ENCODE measurements at regions not wholly inside any gene's neighbourhood (a gene's known extent, or its start where the extent isn't known, plus 50 kb on each side); places are given as distances from the start of the nearest gene placed in this dataset.

- Mint-ChIP-seq H3K27me3 (ENCODE audit: low read depth in 2 of 2) (peaks cover 9 to 22% of the 10 kb centered on the region in 2 donors), H3K4me3 (no peak overlapping the region), H3K27ac (no peak overlapping the region), H3K36me3 (no peaks in the 10 kb centered on the region), H3K4me1 (no peaks in the 10 kb centered on the region), H3K9me3 (no peaks in the 10 kb centered on the region)
- H3K9me3 ChIP-seq (ENCODE audit: control insufficient read depth, insufficient read depth, low read length), result no peaks in the 10 kb centered on the region
- WGBS (ENCODE audit: insufficient coverage), result 79% methylated on average over 4 of the region's 4 CpGs
- intact Hi-C loops (cut with micrococcal nuclease), result no loop called here
- no peak overlapping the region for H3K27ac ChIP-seq (ENCODE audit: low read length)
- no peak overlapping the region for H3K4me3 ChIP-seq (ENCODE audit: low read length)
- DNase-seq (no peak), ATAC-seq (no peak)
- H3K36me3 ChIP-seq (ENCODE audit: control insufficient read depth, insufficient read depth, low read length), result no peaks in the 10 kb centered on the region
- no peaks in the 10 kb centered on the region for H3K27me3 ChIP-seq (ENCODE audit: control insufficient read depth, insufficient read depth, low read length)
- TF ChIP-seq, protein P1, sequence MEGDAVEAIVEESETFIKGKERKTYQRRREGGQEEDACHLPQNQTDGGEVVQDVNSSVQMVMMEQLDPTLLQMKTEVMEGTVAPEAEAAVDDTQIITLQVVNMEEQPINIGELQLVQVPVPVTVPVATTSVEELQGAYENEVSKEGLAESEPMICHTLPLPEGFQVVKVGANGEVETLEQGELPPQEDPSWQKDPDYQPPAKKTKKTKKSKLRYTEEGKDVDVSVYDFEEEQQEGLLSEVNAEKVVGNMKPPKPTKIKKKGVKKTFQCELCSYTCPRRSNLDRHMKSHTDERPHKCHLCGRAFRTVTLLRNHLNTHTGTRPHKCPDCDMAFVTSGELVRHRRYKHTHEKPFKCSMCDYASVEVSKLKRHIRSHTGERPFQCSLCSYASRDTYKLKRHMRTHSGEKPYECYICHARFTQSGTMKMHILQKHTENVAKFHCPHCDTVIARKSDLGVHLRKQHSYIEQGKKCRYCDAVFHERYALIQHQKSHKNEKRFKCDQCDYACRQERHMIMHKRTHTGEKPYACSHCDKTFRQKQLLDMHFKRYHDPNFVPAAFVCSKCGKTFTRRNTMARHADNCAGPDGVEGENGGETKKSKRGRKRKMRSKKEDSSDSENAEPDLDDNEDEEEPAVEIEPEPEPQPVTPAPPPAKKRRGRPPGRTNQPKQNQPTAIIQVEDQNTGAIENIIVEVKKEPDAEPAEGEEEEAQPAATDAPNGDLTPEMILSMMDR (IDR thresholded peaks at IDR 0.05), result no peak
- no peaks in the 10 kb centered on the region for H3K4me1 ChIP-seq (ENCODE audit: control insufficient read depth, insufficient read depth, low read length)
Observed at GRCh38 chr6:169074526-169074925, 179.1 kb downstream of the THBS2 start.

DNA sequence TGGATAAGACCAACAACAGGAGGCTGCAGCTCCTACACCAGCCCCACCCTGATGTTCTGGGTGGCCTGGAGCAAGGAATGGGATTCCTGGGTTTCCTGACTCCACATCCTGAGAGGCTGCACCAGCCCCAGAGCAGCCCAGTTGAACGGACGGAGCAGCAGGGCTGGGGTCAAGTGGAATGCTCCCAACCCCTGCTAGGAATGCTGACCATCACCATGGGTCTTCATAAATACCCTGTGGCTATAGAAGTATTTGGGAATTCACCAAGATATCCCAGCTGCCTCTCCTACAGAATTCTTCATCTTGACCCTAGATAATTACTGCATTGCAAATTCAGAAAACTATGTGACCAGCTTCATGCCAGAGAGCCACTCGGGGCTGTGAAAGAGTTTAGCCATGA is 180.3 kb downstream of the THBS2 start:
- H3K36me3 ChIP-seq (ENCODE audit: control insufficient read depth, insufficient read depth, low read length), result no peaks in the 10 kb centered on the region
- Mint-ChIP-seq H3K27ac (no peak overlapping the region), H3K27me3 (ENCODE audit: low read depth in 2 of 2) (peaks cover 7 to 22% of the 10 kb centered on the region in 2 donors), H3K9me3 (no peaks in the 10 kb centered on the region), H3K4me1 (no peaks in the 10 kb centered on the region), H3K36me3 (no peaks in the 10 kb centered on the region), H3K4me3 (no peak overlapping the region)
- intact Hi-C loops (cut with micrococcal nuclease), result no loop called here
- DNase-seq, result no peak
- WGBS (ENCODE audit: insufficient coverage), result 94% methylated on average over 3 of the region's 3 CpGs
- H3K9me3 ChIP-seq (ENCODE audit: control insufficient read depth, insufficient read depth, low read length), result no peaks in the 10 kb centered on the region
- ATAC-seq, result no peak
- no peaks in the 10 kb centered on the region for H3K27me3 ChIP-seq (ENCODE audit: control insufficient read depth, insufficient read depth, low read length)
- H3K27ac ChIP-seq (ENCODE audit: low read length), result no peak overlapping the region
- no peak overlapping the region for H3K4me3 ChIP-seq (ENCODE audit: low read length)
- TF ChIP-seq, protein P1 (IDR thresholded peaks at IDR 0.05), result no peak
- no peaks in the 10 kb centered on the region for H3K4me1 ChIP-seq (ENCODE audit: control insufficient read depth, insufficient read depth, low read length)

- DNase-seq, result no peak
Observed at GRCh38 chr6:169072127-169073042, 181.3 kb downstream of the THBS2 start.

More at GRCh38 chr6:169072127-169073042, 181.3 kb downstream of the THBS2 start:
- no peak overlapping the region for H3K27ac Mint-ChIP-seq
- Histone ChIP-seq H3K4me3 (ENCODE audit: low read length) (no peak overlapping the region), H3K27ac (ENCODE audit: low read length) (no peak overlapping the region), H3K27me3 (ENCODE audit: control insufficient read depth, insufficient read depth, low read length) (no peaks in the 10 kb centered on the region), H3K4me1 (ENCODE audit: control insufficient read depth, insufficient read depth, low read length) (no peaks in the 10 kb centered on the region), H3K36me3 (ENCODE audit: control insufficient read depth, insufficient read depth, low read length) (no peaks in the 10 kb centered on the region), H3K9me3 (ENCODE audit: control insufficient read depth, insufficient read depth, low read length) (no peaks in the 10 kb centered on the region)
- H3K4me3 Mint-ChIP-seq, result no peak overlapping the region
- TF ChIP-seq, protein P1 (IDR thresholded peaks at IDR 0.05), result no peak
- H3K36me3 Mint-ChIP-seq, result no peaks in the 10 kb centered on the region
- intact Hi-C loops (cut with micrococcal nuclease), result no loop called here
- ATAC-seq, result no peak
- WGBS (ENCODE audit: insufficient coverage), result 88% methylated on average over 23 of the region's 23 CpGs
- H3K27me3 Mint-ChIP-seq (ENCODE audit: low read depth in 2 of 2), result peaks cover 7 to 22% of the 10 kb centered on the region in 2 donors
- H3K4me1 Mint-ChIP-seq, result no peaks in the 10 kb centered on the region
- peaks cover 0 to under 1% of the 10 kb centered on the region in 2 donors for H3K9me3 Mint-ChIP-seq

All from natural killer cell (primary cell).